ENCODE measurements at regions not wholly inside any gene's neighbourhood (a gene's known extent, or its start where the extent isn't known, plus 50 kb on each side); places are given as distances from the start of the nearest gene placed in this dataset.

DNA sequence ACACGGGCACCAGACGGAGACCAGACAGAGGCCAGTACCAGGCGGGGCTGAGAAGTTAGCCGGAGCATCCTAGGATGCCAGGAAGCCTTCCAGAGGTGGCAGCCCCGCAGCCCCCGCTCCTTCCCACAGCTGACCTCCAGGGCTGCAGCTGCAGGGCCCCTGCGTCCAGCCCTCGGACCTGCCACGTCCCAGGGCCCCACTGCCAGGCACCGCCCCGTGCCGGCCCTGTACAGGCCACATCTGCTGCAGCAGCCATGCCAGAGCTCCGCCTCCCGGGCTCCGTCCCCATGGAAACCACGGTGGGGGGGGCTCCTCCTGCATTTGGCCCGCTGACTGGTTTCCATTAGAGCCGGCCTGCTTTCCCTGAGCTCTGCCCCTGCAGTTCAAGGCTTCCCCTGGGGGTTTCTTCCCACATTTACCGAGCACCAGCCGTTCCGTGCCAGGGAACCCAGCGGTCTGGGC lies 62.5 kb upstream of the PPARA start:
- Mint-ChIP-seq H3K27me3 (no peaks in the 10 kb centered on the region), H3K9me3 (no peaks in the 10 kb centered on the region), H3K36me3 (ENCODE audit: low read depth) (no peaks in the 10 kb centered on the region), H3K4me1 (no peaks in the 10 kb centered on the region), H3K27ac (no peak overlapping the region), H3K4me3 (no peak overlapping the region)
- no peak for DNase-seq
- intact Hi-C loops (cut with micrococcal nuclease), result no loop called here

DNA sequence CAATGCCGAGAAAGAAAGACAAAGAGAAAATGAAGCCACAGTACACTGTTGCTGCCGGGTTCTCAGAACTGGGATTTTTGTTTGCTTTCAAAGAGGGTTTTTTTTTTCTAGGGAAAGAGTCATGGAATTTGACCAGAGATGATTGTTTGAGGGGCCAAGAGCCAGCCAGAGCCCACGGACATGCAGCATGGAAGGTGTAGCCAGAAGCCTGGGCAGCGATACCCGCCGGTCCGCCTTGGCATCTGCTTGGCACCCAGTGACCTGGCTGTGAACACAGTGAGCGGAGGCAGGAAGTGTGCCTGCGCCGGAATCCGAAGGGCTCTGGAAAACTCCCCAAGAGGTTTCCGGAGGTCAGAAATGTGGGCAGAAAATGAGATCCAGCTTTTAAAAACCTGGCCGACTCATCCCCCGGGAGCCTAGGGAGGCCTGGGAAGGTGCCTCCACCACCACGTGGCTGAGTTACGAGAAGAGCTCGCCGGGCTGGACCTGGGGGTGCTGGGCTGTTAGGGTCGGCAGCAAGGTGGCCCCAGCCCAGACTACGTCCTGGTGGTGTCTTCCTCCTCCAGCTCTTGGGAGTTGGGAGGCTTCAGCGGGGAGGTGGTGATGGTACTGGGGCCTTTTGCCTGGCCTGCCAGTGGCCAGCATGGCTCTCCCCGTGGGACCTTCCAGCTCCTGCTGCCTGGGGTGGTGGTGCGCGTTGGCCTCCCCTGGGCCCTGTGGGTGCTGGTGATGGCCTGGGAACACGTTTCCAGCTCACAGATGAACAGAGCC lies 61.6 kb upstream of the PPARA start:
- DNase-seq, result no peak
- Mint-ChIP-seq H3K27ac (no peak overlapping the region), H3K4me3 (no peak overlapping the region), H3K27me3 (no peaks in the 10 kb centered on the region), H3K36me3 (ENCODE audit: low read depth) (no peaks in the 10 kb centered on the region), H3K4me1 (no peaks in the 10 kb centered on the region), H3K9me3 (no peaks in the 10 kb centered on the region)
- intact Hi-C loops (cut with micrococcal nuclease), result no loop called here

DNA sequence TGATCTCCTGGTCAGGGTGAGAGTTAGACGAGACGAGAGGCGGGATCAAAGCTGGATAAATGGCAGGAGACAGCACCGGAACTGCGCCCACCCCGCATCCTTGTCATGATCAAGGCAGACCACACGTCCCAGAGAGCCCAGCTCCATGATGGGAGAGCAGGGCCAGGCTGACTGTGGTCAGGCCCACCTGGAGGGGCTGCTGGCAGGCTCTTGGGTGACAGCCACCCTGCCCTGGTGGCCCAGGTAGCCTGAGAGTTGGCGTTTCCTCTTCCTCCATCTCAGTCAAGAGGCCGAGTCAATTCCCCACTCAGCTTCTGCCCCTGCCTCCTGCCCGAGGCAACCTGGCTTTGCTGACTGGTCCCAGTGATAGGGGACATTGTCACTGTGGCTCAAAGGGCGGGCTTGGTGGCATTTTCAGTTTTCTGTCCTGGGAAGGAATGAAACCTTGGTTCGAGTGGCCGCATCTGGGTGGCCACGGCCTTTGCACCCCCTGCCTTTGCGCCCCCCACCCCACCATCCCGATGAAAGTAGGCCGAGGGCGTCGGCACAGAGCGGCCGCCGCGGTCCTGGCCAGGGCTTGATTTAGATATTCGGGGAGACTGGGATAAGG lies 60.8 kb upstream of the PPARA start:
- Mint-ChIP-seq H3K4me3 (no peak overlapping the region), H3K9me3 (no peaks in the 10 kb centered on the region), H3K27me3 (no peaks in the 10 kb centered on the region), H3K4me1 (no peaks in the 10 kb centered on the region), H3K36me3 (ENCODE audit: low read depth) (no peaks in the 10 kb centered on the region), H3K27ac (no peak overlapping the region)
- intact Hi-C loops (cut with micrococcal nuclease), result no loop called here
- no peak for DNase-seq

DNA sequence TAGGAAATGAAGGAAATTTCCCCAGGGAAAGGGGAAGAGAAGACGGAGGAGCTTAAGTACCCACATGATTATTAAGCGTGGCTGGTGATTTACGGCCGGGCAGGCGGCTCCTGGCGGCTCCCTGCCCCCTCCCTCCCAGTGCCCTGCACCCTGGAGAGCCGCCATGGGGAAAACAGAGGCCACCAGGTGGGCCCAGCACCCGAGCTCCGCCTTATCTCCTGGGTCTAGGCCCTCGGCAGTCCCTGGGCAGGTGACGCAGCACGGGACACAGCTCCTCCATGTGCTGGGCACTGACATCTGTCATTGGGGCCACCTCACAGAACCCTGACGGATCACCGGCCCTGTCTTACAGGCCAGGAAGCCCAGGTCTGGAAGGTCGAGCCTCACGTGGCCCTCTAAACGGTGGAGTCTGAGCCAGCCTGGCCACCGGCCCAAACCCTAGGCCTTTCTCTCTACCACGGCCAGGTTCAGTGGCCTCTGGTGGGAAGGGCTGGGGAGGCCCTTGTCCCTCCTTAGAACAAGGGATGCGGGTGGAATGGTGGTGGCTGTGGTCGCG lies 60.2 kb upstream of the PPARA start:
- Mint-ChIP-seq H3K36me3 (ENCODE audit: low read depth) (no peaks in the 10 kb centered on the region), H3K27me3 (no peaks in the 10 kb centered on the region)
- DNase-seq, result no peak

DNA sequence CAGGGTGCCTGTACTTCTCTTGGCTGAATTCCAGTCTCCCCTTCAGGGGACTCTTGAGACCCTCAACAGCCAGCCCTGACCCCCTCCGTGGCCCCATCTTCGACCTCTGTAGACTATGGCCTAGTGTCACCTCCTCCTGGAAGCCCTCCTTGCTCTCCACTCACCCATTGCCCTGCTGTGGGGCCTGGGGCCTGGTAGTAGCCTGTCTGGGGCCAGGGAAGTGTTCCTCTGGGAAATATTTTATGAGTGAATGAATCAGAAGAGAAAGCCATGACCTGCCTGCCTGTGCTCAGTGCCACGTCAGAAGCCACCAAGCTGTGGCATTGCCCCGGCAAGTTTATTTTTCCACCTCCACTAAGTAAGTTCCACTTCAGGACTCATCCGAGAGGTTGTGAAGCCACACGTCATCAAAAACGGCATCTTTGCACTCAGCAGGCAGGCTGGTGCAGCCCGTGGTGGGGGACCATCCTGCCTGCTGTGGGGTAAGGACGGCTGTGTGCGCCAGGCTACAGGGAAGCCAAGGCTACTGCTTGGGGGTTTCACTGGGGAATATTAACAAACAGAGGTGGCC lies 59.6 kb upstream of the PPARA start:
- Mint-ChIP-seq H3K36me3 (ENCODE audit: low read depth) (no peaks in the 10 kb centered on the region), H3K27me3 (no peaks in the 10 kb centered on the region), H3K27ac (no peak overlapping the region), H3K4me1 (no peaks in the 10 kb centered on the region), H3K9me3 (no peaks in the 10 kb centered on the region), H3K4me3 (no peak overlapping the region)
- intact Hi-C loops (cut with micrococcal nuclease), result no loop called here
- no peak for DNase-seq

More for the DNA sequence above, 60.2 kb upstream of the PPARA start:
- Mint-ChIP-seq H3K4me1 (no peaks in the 10 kb centered on the region), H3K27ac (no peak overlapping the region), H3K9me3 (no peaks in the 10 kb centered on the region), H3K4me3 (no peak overlapping the region)
- intact Hi-C loops (cut with micrococcal nuclease), result no loop called here

GRCh38 chr22:46091277-46091977 lies 58.9 kb upstream of the PPARA start:
- no peak for DNase-seq
- no peaks in the 10 kb centered on the region for H3K4me1 Mint-ChIP-seq
- H3K27me3 Mint-ChIP-seq, result no peaks in the 10 kb centered on the region
- H3K4me3 Mint-ChIP-seq, result no peak overlapping the region
- H3K36me3 Mint-ChIP-seq (ENCODE audit: low read depth), result no peaks in the 10 kb centered on the region
- H3K27ac Mint-ChIP-seq, result no peak overlapping the region
- intact Hi-C loops (cut with micrococcal nuclease), result no loop called here
- H3K9me3 Mint-ChIP-seq, result no peaks in the 10 kb centered on the region

DNA sequence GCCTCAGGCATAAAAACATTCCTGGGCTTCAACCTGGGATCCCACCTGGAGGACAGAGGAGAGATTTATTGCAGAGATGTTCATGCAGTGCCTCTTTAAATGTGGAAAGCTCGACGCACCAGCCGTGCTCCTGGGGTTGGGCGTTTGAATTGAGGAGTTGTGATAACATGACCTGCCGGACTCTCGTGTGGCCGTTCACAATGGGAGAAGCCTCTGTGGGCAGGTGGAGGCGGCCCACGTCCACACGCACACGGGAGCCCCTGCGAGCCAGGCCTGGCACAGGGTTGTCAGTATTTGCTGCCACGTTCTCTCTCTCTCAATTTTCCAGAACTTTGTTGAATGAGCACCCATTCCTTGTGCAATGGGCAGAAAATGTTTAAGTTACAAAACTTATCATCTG lies 58.3 kb upstream of the PPARA start:
- Mint-ChIP-seq H3K9me3 (no peaks in the 10 kb centered on the region), H3K4me1 (no peaks in the 10 kb centered on the region), H3K27me3 (no peaks in the 10 kb centered on the region), H3K4me3 (no peak overlapping the region), H3K36me3 (ENCODE audit: low read depth) (no peaks in the 10 kb centered on the region), H3K27ac (no peak overlapping the region)
- intact Hi-C loops (cut with micrococcal nuclease), result no loop called here
- DNase-seq, result no peak

GRCh38 chr22:46092670-46093410 lies 57.5 kb upstream of the PPARA start:
- H3K36me3 Mint-ChIP-seq (ENCODE audit: low read depth), result no peaks in the 10 kb centered on the region
- H3K27me3 Mint-ChIP-seq, result no peaks in the 10 kb centered on the region
- H3K4me1 Mint-ChIP-seq, result no peaks in the 10 kb centered on the region
- no peaks in the 10 kb centered on the region for H3K9me3 Mint-ChIP-seq
- no peak for DNase-seq
- no peak overlapping the region for H3K27ac Mint-ChIP-seq
- H3K4me3 Mint-ChIP-seq, result no peak overlapping the region
- intact Hi-C loops (cut with micrococcal nuclease), result no loop called here

GRCh38 chr22:46093796-46094195 lies 56.5 kb upstream of the PPARA start:
- Mint-ChIP-seq H3K27ac (no peak overlapping the region), H3K4me3 (no peak overlapping the region), H3K9me3 (no peaks in the 10 kb centered on the region), H3K36me3 (ENCODE audit: low read depth) (no peaks in the 10 kb centered on the region), H3K27me3 (no peaks in the 10 kb centered on the region), H3K4me1 (no peaks in the 10 kb centered on the region)
- intact Hi-C loops (cut with micrococcal nuclease), result no loop called here
- DNase-seq, result no peak

- no peak overlapping the region for H3K4me3 Mint-ChIP-seq
- intact Hi-C loops (cut with micrococcal nuclease), result no loop called here
- no peaks in the 10 kb centered on the region for H3K36me3 Mint-ChIP-seq (ENCODE audit: low read depth)
- no peaks in the 10 kb centered on the region for H3K4me1 Mint-ChIP-seq
- DNase-seq, result no peak
- H3K27me3 Mint-ChIP-seq, result no peaks in the 10 kb centered on the region
- H3K9me3 Mint-ChIP-seq, result no peaks in the 10 kb centered on the region
- H3K27ac Mint-ChIP-seq, result no peak overlapping the region
Observed at GRCh38 chr22:46094676-46095075, 55.6 kb upstream of the PPARA start.

DNA sequence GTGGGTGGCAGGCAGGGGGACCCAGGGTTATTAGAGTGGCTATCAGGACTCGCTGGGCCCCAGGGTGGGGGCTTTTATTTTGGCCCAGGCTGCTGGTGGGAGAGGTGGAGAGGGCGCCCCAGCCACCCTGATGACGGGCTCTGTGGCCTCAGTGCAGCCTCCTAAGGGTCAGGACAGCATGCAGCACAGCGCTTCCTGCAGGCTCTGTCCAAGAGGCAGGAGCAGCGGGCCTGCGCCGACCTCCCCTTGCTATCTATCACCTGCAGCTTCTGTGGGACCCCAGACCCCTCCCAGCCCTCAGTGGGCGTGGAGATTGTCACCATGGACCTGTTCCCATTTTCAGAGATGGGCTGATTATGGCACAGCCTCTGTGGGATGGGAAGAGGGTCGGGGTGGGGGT lies 54.3 kb upstream of the PPARA start:
- no peak overlapping the region for H3K4me3 Mint-ChIP-seq
- intact Hi-C loops (cut with micrococcal nuclease), result no loop called here

GRCh38 chr22:46096706-46097230 lies 53.6 kb upstream of the PPARA start:
- no peaks in the 10 kb centered on the region for H3K27me3 Mint-ChIP-seq
- no peaks in the 10 kb centered on the region for H3K9me3 Mint-ChIP-seq
- no peak for DNase-seq
- H3K4me3 Mint-ChIP-seq, result no peak overlapping the region
- no peaks in the 10 kb centered on the region for H3K4me1 Mint-ChIP-seq
- intact Hi-C loops (cut with micrococcal nuclease), result no loop called here
- H3K36me3 Mint-ChIP-seq (ENCODE audit: low read depth), result no peaks in the 10 kb centered on the region
- no peak overlapping the region for H3K27ac Mint-ChIP-seq

More for the DNA sequence above, 54.3 kb upstream of the PPARA start:
- Mint-ChIP-seq H3K27me3 (no peaks in the 10 kb centered on the region), H3K27ac (no peak overlapping the region), H3K4me1 (no peaks in the 10 kb centered on the region), H3K9me3 (no peaks in the 10 kb centered on the region), H3K36me3 (ENCODE audit: low read depth) (no peaks in the 10 kb centered on the region)
- DNase-seq, result no peak

DNA sequence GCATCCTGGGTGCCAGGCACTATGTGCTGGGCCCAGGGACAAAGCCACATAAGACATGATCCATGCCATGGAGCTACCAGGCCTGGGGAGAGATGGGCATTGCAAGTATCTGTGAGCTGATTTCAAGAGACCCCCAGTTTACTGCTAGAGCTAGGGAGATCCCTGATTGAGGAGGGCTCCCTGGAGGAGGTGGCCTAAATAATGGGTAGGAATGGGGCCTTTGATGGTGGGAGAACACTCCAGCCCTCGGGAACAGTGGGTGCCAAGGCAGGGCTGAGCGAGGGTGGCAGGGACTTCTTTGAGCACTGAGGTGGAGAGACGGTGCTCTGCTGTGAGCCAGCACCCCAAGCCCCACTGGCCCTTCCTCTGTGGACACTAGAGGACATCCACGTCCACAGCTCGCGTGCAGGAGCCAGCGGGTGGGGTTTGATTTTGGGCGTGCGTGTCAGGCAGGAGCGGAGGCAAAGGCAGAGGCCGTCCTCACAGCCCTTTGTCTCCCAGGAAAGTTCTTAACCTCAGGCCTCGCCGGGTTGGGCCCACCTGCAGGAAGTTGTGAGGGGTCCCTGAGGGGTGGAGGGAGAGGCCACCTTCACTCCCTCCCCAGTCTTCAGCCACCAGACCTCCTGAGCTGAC lies 52.9 kb upstream of the PPARA start:
- no peaks in the 10 kb centered on the region for H3K4me1 Mint-ChIP-seq
- H3K27ac Mint-ChIP-seq, result no peak overlapping the region
- no peaks in the 10 kb centered on the region for H3K27me3 Mint-ChIP-seq
- no peaks in the 10 kb centered on the region for H3K9me3 Mint-ChIP-seq
- no peaks in the 10 kb centered on the region for H3K36me3 Mint-ChIP-seq (ENCODE audit: low read depth)
- intact Hi-C loops (cut with micrococcal nuclease), result no loop called here
- DNase-seq, result no peak
- H3K4me3 Mint-ChIP-seq, result no peak overlapping the region

All from activated CD4-positive, alpha-beta T cell treated with anti-CD3 and anti-CD28 coated beads, Interleukin-2, amount 10 ng/mL, durations not matched to agents 24 days and 14 days (primary cell).